OCI-LY1 (cell line): ENCODE measurements at regions not wholly inside any gene's neighbourhood (a gene's known extent, or its start where the extent isn't known, plus 50 kb on each side); places are given as distances from the start of the nearest gene placed in this dataset.

Experiments used
- H2AFZ ChIP-seq: fragments of 200-600 bp; sonication (generic), shearing (Covaris generic); 2 replicates; pipeline ENCODE4 v1.6.0; 2014; ENCODE audit warnings: antibody characterized with exemption, mild to moderate bottlenecking, low read length
- H3F3A ChIP-seq: fragments of 200-600 bp; sonication (generic), shearing (Covaris generic); 2 replicates; pipeline ENCODE4 v1.6.0; 2014; ENCODE audit warnings: mild to moderate bottlenecking, antibody characterized with exemption, low read length, moderate library complexity; ENCODE audit not compliant: insufficient read depth
- H3K27ac ChIP-seq: fragments of 200-600 bp; sonication (generic); 2 replicates; pipeline ENCODE4 v1.5.1; 2014; ENCODE audit warnings: low read length, mixed run types, mild to moderate bottlenecking, low read depth; ENCODE audit not compliant: poor library complexity, severe bottlenecking
- H3K27me3 ChIP-seq: fragments of 200-600 bp; sonication (generic); 2 replicates; pipeline ENCODE4 v1.6.0; 2014; ENCODE audit warnings: antibody characterized with exemption, mild to moderate bottlenecking, low read length, moderate library complexity; ENCODE audit not compliant: insufficient read depth
- H3K36me3 ChIP-seq: fragments of 200-600 bp; sonication (generic); 2 replicates; pipeline ENCODE4 v1.6.1; 2014; ENCODE audit warnings: mild to moderate bottlenecking, antibody characterized with exemption, low read length, moderate library complexity, mixed read lengths; ENCODE audit not compliant: insufficient read depth
- H3K4me1 ChIP-seq: fragments of 200-600 bp; sonication (generic); 2 replicates; pipeline ENCODE4 v1.5.1; 2014; ENCODE audit warnings: mild to moderate bottlenecking, low read length, moderate library complexity; ENCODE audit not compliant: insufficient read depth, severe bottlenecking
- H3K4me2 ChIP-seq: fragments of 200-600 bp; sonication (generic), shearing (Covaris generic); 2 replicates; pipeline ENCODE4 v1.6.1; 2014; ENCODE audit warnings: low read length
- H3K4me3 ChIP-seq: fragments of 200-600 bp; sonication (generic); 2 replicates; pipeline ENCODE4 v1.5.1; 2014; ENCODE audit warnings: low read length, low read depth, mild to moderate bottlenecking, mixed read lengths; ENCODE audit not compliant: poor library complexity, severe bottlenecking
- H3K79me2 ChIP-seq: fragments of 200-600 bp; shearing (Covaris generic); 2 replicates; pipeline ENCODE4 v1.6.1; 2016; ENCODE audit warnings: mixed run types, low read length, mixed read lengths; ENCODE audit not compliant: insufficient read depth
- H3K9ac ChIP-seq: fragments of 200-600 bp; sonication (generic), shearing (Covaris generic); 2 replicates; pipeline ENCODE4 v1.6.1; 2014; ENCODE audit warnings: mild to moderate bottlenecking, low read length, mixed read lengths
- H3K9me2 ChIP-seq: fragments of 200-600 bp; sonication (generic), shearing (Covaris generic); 2 replicates; pipeline ENCODE4 v1.6.1; 2014; ENCODE audit warnings: low read depth, mild to moderate bottlenecking, low read length, mixed read lengths
- H3K9me3 ChIP-seq: fragments of 200-600 bp; shearing (Covaris generic); 2 replicates; pipeline ENCODE4 v1.6.1; 2014; ENCODE audit warnings: low read length, mixed read lengths
- H4K20me1 ChIP-seq: fragments of 200-600 bp; sonication (generic), shearing (Covaris generic); 2 replicates; pipeline ENCODE4 v1.6.0; 2016; ENCODE audit warnings: mild to moderate bottlenecking, low read length; ENCODE audit not compliant: insufficient read depth
- CTCF ChIP-seq: fragments of 200-600 bp; sonication (generic), shearing (Covaris generic); IDR thresholded peaks from 2 replicates; pipeline ENCODE4 v1.5.1; 2017; ENCODE audit warnings: mild to moderate bottlenecking, antibody characterized with exemption, low read length, moderate library complexity, mixed read lengths
- EZH2 ChIP-seq: fragments of 200-600 bp; sonication (generic), shearing (Covaris generic); IDR thresholded peaks from 2 replicates; pipeline ENCODE4 v1.8.0; 2017; ENCODE audit warnings: borderline replicate concordance, mixed run types, mild to moderate bottlenecking, antibody characterized with exemption, low read length, moderate library complexity, mixed read lengths

DNA sequence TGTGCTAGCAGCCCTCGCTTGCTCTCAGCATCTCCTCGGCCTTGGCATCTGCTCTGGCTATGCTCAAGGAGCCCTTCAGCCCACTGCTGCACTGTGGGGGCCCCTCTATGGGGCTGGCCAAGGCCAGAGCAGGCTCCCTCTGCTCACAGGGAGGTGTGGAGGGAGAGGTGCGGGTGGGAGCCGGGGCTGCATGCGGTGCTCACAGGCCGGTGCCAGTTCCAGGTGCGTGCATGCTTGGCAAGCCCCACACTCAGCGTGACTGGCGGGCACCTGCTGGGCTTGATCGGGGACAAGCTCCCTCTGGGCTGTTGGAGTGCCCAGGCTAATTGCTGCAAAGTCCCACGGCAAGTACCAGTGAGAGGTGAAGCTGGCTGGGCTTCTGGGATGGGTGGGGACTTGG is 170.5 kb downstream of the TRIM36 start:
- no peaks in the 10 kb centered on the region for H3K36me3 ChIP-seq
- H3K27me3 ChIP-seq, result no peaks in the 10 kb centered on the region
- no peaks in the 10 kb centered on the region for H3K9me2 ChIP-seq
- no peaks in the 10 kb centered on the region for H3K79me2 ChIP-seq
- H3K4me2 ChIP-seq, result no peak overlapping the region
- H3K27ac ChIP-seq, result no peak overlapping the region
- no peaks in the 10 kb centered on the region for H4K20me1 ChIP-seq
- H3F3A ChIP-seq, result no peaks in the 10 kb centered on the region
- no peak overlapping the region for H3K4me3 ChIP-seq
- H3K9ac ChIP-seq, result no peak overlapping the region
- TF ChIP-seq EZH2, result no peak
- no peak for TF ChIP-seq CTCF
- H3K4me1 ChIP-seq, result no peaks in the 10 kb centered on the region
- no peak overlapping the region for H2AFZ ChIP-seq
- H3K9me3 ChIP-seq, result no peaks in the 10 kb centered on the region

DNA sequence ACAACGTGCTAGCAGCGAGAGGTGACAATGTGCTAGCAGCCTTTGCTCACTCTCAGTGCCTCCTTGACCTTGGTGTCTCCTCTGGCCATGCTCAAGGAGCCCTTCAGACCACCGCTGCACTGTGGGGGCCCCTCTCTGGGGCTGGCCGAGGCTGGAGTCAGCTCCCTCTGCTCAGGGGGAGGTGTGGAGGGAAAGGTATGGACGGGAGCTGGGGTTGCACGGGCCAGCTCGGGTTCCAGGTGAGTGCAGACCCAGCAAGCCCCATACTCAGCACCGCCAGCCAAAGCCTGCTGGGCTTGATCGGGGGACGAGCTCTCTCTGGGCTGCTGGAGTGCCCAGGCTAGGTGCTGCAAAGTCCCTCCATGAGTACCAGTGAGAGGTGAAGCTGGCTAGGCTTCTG is 180.2 kb downstream of the TRIM36 start:
- H3F3A ChIP-seq, result no peaks in the 10 kb centered on the region
- no peak overlapping the region for H3K4me2 ChIP-seq
- H3K36me3 ChIP-seq, result no peaks in the 10 kb centered on the region
- H4K20me1 ChIP-seq, result no peaks in the 10 kb centered on the region
- H3K4me3 ChIP-seq, result no peak overlapping the region
- no peaks in the 10 kb centered on the region for H3K4me1 ChIP-seq
- H3K9me2 ChIP-seq, result no peaks in the 10 kb centered on the region
- H3K27ac ChIP-seq, result no peak overlapping the region
- no peak overlapping the region for H2AFZ ChIP-seq
- no peaks in the 10 kb centered on the region for H3K9me3 ChIP-seq
- no peaks in the 10 kb centered on the region for H3K27me3 ChIP-seq
- no peak for TF ChIP-seq EZH2
- TF ChIP-seq CTCF, result no peak
- no peak overlapping the region for H3K9ac ChIP-seq
- H3K79me2 ChIP-seq, result no peaks in the 10 kb centered on the region

- no peaks in the 10 kb centered on the region for H3K36me3 ChIP-seq
- H2AFZ ChIP-seq, result no peak overlapping the region
- TF ChIP-seq CTCF (no peak), EZH2 (no peak)
Measured at GRCh38 chr5:114988096-114988495, 181.6 kb downstream of the TRIM36 start.

More at GRCh38 chr5:114988096-114988495, 181.6 kb downstream of the TRIM36 start:
- Histone ChIP-seq H3K4me3 (no peak overlapping the region), H3K79me2 (no peaks in the 10 kb centered on the region), H3K27ac (no peak overlapping the region), H3K4me1 (no peaks in the 10 kb centered on the region), H3K9me2 (no peaks in the 10 kb centered on the region), H4K20me1 (no peaks in the 10 kb centered on the region), H3F3A (no peaks in the 10 kb centered on the region), H3K9ac (no peak overlapping the region), H3K27me3 (no peaks in the 10 kb centered on the region), H3K4me2 (no peak overlapping the region), H3K9me3 (no peaks in the 10 kb centered on the region)
